Thymus (tissue), 11 donors: ENCODE measurements at regions not wholly inside any gene's neighbourhood (a gene's known extent, or its start where the extent isn't known, plus 50 kb on each side); places are given as distances from the start of the nearest gene placed in this dataset.

Source experiments
- DNase-seq, 9 donors: peaks; one replicate each; pipeline ENCODE4 v3.0.0-alpha.2; 2013; ENCODE audit warnings: low spot score in 9 of 9, low read depth in 6 of 9, missing footprints in 1 of 9
- H3K27ac ChIP-seq, 2 donors: one replicate each; pipeline ENCODE4 v1.5.1; 2013; ENCODE audit warnings: control low read depth in 1 of 2, low read depth in 1 of 2, low read length in 1 of 2, mild to moderate bottlenecking in 1 of 2, moderate library complexity in 1 of 2
- H3K27me3 ChIP-seq, 2 donors: one replicate each; pipeline ENCODE4 v1.5.1; 2013; ENCODE audit warnings: low read length in 1 of 2; ENCODE audit not compliant: control insufficient read depth in 2 of 2, insufficient read depth in 1 of 2
- H3K36me3 ChIP-seq, 2 donors: one replicate each; pipeline ENCODE4 v1.5.1; 2013; ENCODE audit warnings: low read length in 1 of 2, mild to moderate bottlenecking in 1 of 2, moderate library complexity in 1 of 2; ENCODE audit not compliant: control insufficient read depth in 2 of 2, insufficient read depth in 2 of 2
- H3K4me1 ChIP-seq, 2 donors: one replicate each; pipeline ENCODE4 v1.5.1; 2013; ENCODE audit warnings: low read length in 2 of 2; ENCODE audit not compliant: control insufficient read depth in 2 of 2, insufficient read depth in 2 of 2
- H3K4me3 ChIP-seq, 2 donors: one replicate each; pipeline ENCODE4 v1.5.1; 2013; ENCODE audit warnings: low read length in 2 of 2, control low read depth in 1 of 2, mild to moderate bottlenecking in 1 of 2
- H3K9me3 ChIP-seq, 2 donors: one replicate each; pipeline ENCODE4 v1.5.1; 2013; ENCODE audit warnings: low read length in 1 of 2, mild to moderate bottlenecking in 1 of 2; ENCODE audit not compliant: control insufficient read depth in 2 of 2, insufficient read depth in 1 of 2
- WGBS: extraction: QIAGEN DNeasy Blood & Tissue Kit; methylation state at CpG from one replicate; pipeline ENCODE4 v1.1.7; 2013; 5-methylcytosine and 5-hydroxymethylcytosine counted together
- donor health status: healthy.

DNA sequence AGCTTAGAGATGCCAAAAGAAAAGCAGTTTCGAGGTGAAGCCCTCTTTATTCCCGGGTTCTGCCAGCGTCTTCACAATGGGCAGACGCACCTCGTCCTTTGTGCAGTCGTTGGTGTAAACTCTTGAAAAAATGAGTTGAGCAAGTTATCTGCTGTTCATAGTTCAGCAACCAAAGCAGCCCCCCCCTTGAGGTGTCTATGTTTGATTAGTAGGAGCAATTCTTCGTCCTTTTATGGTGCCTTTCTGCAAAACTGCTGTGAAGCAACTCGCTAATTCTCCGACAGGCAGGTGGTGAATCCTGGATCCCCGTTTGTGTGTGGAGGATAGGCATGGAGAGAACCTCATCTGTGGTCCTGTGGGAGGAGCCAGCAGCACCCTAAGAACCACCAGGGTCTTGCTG is 234.5 kb downstream of the GLRX3 start:
- DNase-seq, result no peak
- Histone ChIP-seq H3K4me1 (no peaks in the 10 kb centered on the region), H3K9me3 (no peaks in the 10 kb centered on the region), H3K4me3 (no peak overlapping the region), H3K36me3 (no peaks in the 10 kb centered on the region), H3K27ac (no peak overlapping the region), H3K27me3 (no peaks in the 10 kb centered on the region)
- WGBS, result 87% methylated on average over 10 of the region's 10 CpGs

DNA sequence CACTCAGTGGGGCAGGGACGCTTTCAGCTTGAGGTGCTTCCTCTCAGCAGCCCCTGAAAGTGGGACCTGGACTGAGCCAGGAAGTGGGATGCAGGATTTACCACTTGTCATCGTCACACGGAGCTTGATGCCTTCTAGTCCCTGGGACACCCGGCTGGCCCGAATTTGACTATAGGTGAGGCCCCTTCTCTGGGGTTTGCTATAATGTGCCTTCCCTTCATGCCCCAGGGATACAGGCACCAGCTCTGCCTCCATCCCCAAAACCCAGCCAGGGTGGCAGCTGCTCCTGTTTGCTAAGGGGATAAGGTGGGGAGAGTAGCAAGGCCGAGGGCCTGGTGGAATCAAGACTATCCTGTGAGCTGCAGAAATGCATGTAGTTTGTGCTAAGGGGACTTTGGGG is 235.0 kb downstream of the GLRX3 start:
- no peaks in the 10 kb centered on the region for H3K27me3 ChIP-seq
- H3K36me3 ChIP-seq, result no peaks in the 10 kb centered on the region
- 73% methylated on average over 6 of the region's 6 CpGs for WGBS
- H3K9me3 ChIP-seq, result no peaks in the 10 kb centered on the region
- DNase-seq, result no peak
- no peak overlapping the region for H3K4me3 ChIP-seq
- H3K27ac ChIP-seq, result no peak overlapping the region
- H3K4me1 ChIP-seq, result no peaks in the 10 kb centered on the region

DNA sequence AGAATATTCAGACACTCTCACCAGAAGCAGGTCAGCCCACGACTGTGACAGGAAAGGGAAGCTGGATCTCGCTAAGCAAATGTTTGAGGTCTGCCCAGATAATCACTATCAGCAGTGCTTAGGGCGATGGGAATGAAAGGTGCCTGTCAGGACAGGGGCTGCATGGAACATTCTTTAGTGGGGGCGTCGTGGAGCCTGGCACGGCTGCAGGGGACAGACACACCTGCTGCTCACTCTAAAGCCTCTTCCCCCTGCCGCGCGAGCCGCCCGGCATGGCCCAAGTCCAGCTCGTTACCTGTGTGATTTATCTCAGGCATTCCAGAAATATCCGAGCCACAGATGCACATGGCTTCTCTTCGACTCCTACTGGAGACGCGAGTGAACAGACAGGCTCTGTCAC is 235.5 kb downstream of the GLRX3 start:
- Histone ChIP-seq H3K36me3 (no peaks in the 10 kb centered on the region), H3K4me1 (no peaks in the 10 kb centered on the region), H3K27me3 (no peaks in the 10 kb centered on the region), H3K27ac (no peak overlapping the region), H3K4me3 (no peak overlapping the region), H3K9me3 (no peaks in the 10 kb centered on the region)
- WGBS, result 73% methylated on average over 16 of the region's 16 CpGs
- DNase-seq, result no peak

DNA sequence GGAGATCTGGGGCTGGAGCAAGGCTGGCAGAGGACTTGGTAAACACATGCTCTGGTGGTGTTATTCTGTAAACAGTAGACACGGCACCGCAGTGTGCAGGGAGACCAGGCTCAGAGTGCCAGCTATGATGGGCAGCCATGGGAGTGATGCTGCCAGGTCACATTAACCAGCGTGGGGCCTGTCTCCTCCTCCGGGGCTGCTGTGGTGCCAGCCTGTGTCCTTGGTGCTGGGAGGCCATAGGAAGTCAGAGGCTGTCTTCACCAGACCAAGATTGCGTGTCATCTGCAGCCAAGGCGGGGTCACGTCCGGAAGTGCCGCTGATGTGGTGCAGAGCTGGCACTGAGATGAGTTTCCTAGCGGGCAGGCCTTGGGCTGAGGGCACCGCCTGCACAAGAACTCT is 236.0 kb downstream of the GLRX3 start:
- H3K9me3 ChIP-seq, result no peaks in the 10 kb centered on the region
- 95% methylated on average over 11 of the region's 11 CpGs for WGBS
- no peak for DNase-seq

DNA sequence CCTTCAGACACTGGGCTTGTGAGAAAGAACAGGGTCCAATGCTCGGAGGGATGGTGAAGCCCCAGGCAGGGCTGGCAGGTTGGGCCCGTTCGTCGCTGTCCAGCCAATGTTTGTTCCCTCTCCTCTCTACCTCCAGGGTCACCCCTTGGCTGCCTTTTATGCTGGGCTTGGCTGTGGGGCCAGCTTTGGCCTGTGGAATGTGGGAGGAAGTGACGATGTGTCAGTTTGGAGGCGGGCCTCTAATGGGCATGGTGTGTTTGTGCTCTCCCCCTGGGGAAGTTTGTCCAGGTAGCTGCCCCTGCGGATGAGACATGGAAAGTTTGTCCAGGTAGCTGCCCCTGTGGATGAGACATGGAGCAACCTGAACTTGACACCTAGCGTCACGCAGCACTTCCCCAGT is 236.7 kb downstream of the GLRX3 start:
- no peak overlapping the region for H3K4me3 ChIP-seq
- no peaks in the 10 kb centered on the region for H3K4me1 ChIP-seq
- H3K9me3 ChIP-seq, result no peaks in the 10 kb centered on the region
- H3K36me3 ChIP-seq, result no peaks in the 10 kb centered on the region
- no peak overlapping the region for H3K27ac ChIP-seq
- H3K27me3 ChIP-seq, result no peaks in the 10 kb centered on the region
- no peak for DNase-seq
- 84% methylated on average over 9 of the region's 9 CpGs for WGBS

More for the DNA sequence above, 236.0 kb downstream of the GLRX3 start:
- no peaks in the 10 kb centered on the region for H3K27me3 ChIP-seq
- H3K27ac ChIP-seq, result no peak overlapping the region
- H3K36me3 ChIP-seq, result no peaks in the 10 kb centered on the region
- H3K4me3 ChIP-seq, result no peak overlapping the region
- H3K4me1 ChIP-seq, result no peaks in the 10 kb centered on the region

DNA sequence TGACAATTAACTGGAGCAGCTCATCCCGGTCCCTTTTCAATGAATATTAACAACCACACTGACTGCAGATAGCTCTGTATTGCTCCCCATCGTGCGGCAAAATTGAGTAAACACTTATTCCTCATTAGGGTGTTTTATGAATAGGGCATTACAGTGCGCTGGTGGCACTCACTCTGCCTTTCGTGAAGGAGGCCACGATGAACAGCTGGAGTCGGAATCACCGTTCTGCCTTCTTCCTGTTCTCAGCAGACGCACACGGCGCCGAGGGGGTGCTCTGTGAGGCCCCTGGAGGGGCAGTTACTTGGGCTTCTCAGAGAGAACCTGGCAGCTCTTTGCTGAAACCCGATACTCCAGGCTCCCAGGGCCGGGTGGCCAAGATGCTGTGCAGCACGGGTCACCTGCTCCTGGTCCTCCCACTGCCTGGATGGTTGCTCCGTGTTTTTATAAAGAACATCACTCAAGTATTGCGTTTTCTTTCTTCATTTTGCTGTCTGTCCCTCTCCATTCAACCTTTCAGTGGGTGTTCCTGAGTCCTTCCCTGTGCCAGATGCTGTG is 241.9 kb downstream of the GLRX3 start:
- no peak for DNase-seq

DNA sequence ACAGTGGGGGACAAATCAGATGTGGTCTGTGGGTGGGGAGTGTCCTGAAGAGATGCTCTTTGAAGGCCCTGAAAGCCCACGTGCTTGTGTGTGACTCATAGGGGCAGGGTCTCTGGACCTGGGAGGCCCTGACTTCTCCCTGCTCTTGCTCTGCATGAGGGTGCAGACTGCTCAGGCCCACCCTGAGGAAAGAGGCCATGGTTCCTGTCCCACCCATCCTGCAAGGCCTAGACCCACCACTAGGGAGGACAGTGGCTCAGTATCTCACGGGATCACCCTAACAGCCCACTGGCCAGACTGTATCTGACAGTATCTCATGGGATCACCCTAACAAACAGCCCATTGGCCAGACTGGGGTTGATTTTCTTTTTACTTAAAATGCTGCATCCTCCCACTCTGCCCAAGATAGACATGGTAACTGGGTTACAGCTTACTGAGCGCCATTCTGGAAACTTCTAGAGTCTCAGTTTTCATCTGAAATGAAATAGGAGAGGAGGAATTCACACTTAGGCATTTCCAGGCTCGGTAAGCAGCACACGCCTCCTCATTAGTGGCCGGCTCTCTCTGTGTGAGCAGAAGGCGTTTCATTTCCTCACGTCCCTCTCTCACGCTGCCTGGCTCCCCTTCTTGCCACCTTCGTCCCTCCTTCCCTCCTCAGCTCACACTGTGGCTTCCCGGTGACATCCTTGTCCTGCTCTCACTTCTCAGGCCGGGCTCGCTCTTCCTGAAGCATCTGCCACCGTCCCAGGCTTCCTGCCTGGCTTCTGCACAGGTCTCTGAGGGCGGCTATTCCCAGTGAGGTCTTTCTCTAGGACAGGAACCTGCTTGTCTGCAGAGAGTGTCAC is 242.6 kb downstream of the GLRX3 start:
- no peaks in the 10 kb centered on the region for H3K27me3 ChIP-seq
- peaks cover 0 to 3% of the 10 kb centered on the region in 2 donors for H3K9me3 ChIP-seq
- no peaks in the 10 kb centered on the region for H3K36me3 ChIP-seq
- WGBS, result 61% methylated on average over 15 of the region's 15 CpGs
- no peak overlapping the region for H3K4me3 ChIP-seq
- H3K27ac ChIP-seq, result no peak overlapping the region
- H3K4me1 ChIP-seq, result no peaks in the 10 kb centered on the region
- DNase-seq, result no peak

More for the DNA sequence above, 241.9 kb downstream of the GLRX3 start:
- Histone ChIP-seq H3K4me3 (no peak overlapping the region), H3K4me1 (no peaks in the 10 kb centered on the region), H3K27ac (no peak overlapping the region), H3K27me3 (no peaks in the 10 kb centered on the region), H3K9me3 (peaks cover 0 to 3% of the 10 kb centered on the region in 2 donors), H3K36me3 (no peaks in the 10 kb centered on the region)
- 76% methylated on average over 17 of the region's 17 CpGs for WGBS

DNA sequence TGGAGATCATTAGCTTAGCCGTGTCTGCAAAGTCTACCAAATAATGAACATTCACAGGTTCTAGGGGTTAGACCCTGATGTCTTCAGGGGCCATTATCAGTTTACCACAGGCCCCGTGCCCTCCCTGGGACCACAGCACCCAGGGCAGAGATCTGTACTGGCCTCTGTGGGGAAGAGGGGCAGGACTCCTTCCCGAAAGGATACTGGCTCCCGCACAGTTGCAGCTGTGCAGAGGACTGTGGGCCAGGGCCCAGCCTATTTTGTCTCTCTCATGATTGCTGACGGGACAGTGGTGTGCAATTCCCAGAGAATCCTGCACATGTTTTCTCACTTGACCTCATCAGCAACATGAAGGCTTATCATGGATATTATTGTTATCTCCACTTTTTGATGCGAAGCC is 243.9 kb downstream of the GLRX3 start:
- H3K4me3 ChIP-seq, result no peak overlapping the region
- WGBS, result 47% methylated on average over 6 of the region's 6 CpGs

DNA sequence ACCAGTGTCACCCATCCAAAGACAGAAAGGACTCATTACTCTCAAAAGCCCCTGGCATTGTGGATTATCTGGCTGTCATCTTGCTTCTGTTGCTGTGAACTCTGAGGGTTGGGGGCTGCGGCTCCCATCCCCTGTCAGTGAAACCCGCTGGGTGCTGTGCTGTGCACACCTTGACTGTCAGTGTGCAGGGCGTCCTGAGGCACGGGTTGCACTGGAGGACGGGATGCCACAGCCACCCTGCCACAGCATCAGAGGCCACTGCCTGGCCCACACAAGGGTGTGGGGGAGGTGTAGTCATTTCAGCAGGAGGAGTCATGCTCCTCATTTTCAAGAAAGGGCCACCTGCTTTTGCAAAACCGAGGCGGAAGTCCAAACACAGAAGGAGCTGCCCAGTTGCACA is 245.8 kb downstream of the GLRX3 start:
- no peak for DNase-seq
- Histone ChIP-seq H3K36me3 (no peaks in the 10 kb centered on the region), H3K9me3 (peaks cover 0 to 3% of the 10 kb centered on the region in 2 donors), H3K4me1 (no peaks in the 10 kb centered on the region), H3K27ac (no peak overlapping the region), H3K4me3 (no peak overlapping the region), H3K27me3 (no peaks in the 10 kb centered on the region)
- 93% methylated on average over 7 of the region's 7 CpGs for WGBS

More for the DNA sequence above, 243.9 kb downstream of the GLRX3 start:
- DNase-seq, result no peak
- no peaks in the 10 kb centered on the region for H3K4me1 ChIP-seq
- no peak overlapping the region for H3K27ac ChIP-seq
- H3K27me3 ChIP-seq, result no peaks in the 10 kb centered on the region
- no peaks in the 10 kb centered on the region for H3K36me3 ChIP-seq
- peaks cover 0 to 3% of the 10 kb centered on the region in 2 donors for H3K9me3 ChIP-seq
